DMS114 treated with DMSO at 0.1 percent for 48 hours (cell line): ENCODE measurements at regions not wholly inside any gene's neighbourhood (a gene's known extent, or its start where the extent isn't known, plus 50 kb on each side); places are given as distances from the start of the nearest gene placed in this dataset.
"Not testable (repeated sequence)": the region's sequence is repeated elsewhere in the genome, so short reads cannot be mapped to it uniquely, and the experiment has no call there.

Experiments
- DNase-seq: peaks from one replicate; lab custom pipeline; 2025; ENCODE audit not compliant: unreplicated experiment; lab: John Stamatoyannopoulos, UW

GRCh38 chr2:133970641-133971040 lies 283.2 kb upstream of the MGAT5 start:
- no peak for DNase-seq

- DNase-seq: no peak
Measured at GRCh38 chr2:133972297-133972696, 281.6 kb upstream of the MGAT5 start.

- DNase-seq: no peak
Measured at GRCh38 chr2:133972786-133973185, 281.1 kb upstream of the MGAT5 start.

- DNase-seq: no peak
Measured at GRCh38 chr2:133974353-133974752, 279.5 kb upstream of the MGAT5 start.

- DNase-seq: no peak
Measured at GRCh38 chr2:133975135-133975534, 278.7 kb upstream of the MGAT5 start.

DNA sequence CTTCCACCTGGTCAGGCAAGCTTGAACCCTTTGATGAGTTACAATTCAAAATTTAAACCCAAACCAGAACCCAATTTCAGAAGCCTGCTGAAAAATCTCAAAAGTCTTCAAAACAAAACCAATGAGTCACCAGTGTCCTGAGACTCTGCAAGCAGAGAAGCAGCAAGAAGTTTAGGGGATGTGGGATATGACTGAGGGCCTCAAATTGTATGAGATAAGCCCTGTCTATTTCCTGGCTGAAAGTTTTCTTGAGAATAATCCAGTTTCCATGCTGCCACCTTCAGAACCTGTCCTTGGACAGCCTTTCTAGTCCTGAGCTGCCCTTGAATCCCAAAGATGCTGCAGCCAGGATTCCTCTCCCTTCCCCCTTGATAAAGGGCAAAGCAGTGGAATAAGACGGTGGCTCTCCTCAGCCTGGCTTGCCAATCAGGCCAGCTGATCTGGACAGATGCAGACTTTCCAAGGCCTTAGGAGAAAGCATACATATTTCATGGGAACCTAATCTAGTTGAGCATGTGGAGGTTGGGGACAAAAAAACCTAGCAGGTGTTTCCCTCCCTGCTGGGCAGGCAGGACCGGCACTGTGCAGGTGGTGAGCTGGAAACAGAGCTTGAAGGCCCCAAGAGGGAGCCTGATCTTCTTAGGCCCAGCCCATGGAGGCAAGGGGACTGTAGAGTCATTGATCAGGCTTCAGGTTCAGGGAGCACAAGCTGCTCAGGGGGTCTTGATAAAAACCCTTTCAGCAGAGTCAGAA lies 278.0 kb upstream of the MGAT5 start:
- DNase-seq: no peak

GRCh38 chr2:133976659-133977058 lies 277.2 kb upstream of the MGAT5 start:
- DNase-seq: no peak

GRCh38 chr2:133977405-133977804 lies 276.5 kb upstream of the MGAT5 start:
- no peak for DNase-seq

DNA sequence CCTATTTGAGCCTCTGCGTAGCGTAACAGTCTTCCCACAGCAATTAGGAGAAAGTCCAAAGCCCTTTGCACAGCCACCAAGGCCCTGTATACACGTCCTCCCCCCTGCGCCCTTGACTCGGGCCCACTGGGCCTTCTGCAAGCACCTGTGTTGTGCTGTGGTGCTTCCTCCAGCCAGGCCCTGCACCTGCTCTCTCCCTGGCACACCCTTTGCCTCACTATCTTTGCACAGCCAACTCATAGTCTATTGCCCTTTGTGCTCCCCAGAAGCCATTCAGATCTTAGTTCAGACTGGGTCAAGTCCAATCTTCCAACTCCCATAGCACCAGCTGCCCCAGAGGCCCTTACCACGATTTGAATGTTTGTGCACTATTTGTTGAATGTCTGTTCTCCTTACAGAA lies 271.6 kb upstream of the MGAT5 start:
- DNase-seq: no peak

DNA sequence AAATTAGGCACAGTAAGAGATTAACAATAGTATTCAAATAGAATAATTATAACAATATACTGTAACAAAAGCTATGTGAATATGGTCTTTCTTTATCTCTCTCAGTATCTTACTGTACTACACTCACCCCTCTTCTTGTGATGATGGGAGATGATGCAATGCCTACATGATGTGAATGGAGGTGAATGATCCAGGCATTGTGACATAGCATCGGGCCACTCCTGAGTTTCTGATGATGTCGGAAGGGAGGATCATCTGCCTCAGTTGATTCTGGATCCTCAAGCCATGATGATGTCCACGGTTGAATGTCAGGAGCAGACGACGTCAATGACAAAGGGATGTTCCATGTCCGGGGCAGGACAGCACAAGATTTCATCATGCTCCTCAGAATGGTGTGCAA lies 268.3 kb upstream of the MGAT5 start:
- DNase-seq: no peak

DNA sequence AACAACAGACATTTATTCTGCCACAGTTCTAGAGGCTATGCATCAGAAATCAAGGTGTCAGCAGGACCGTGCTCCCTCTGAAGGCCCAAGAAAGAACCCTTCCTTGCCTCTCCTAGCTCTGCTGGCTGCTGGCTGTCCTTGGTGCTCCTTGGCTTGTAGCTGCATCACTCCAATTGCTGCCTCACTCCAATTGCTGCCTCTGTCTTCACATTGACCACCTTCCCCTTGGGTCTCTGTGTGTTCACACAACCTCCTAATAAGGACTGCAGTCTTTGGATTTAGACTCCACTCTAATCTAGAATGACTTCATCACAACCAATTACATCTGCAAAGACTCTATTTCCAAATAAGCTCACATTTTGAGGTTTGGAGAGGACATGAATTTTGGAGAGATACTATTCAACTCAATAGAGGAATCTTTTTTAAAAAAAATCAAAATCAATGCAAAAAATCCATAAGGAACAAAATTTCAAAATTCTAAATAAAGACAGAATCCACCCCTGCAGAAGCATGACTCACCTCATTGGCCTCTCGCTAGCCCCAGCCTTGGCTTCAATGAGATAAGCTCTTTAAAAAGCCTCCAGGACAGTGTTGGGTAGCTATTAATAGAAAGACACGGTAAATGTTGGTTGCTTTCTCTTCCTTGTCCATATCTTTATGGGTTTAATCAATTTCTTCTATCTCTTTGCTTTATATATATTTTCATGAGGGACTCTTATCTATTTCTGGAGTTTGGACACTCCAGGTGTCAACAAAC lies 267.6 kb upstream of the MGAT5 start:
- DNase-seq: no peak

GRCh38 chr2:133986881-133987795 lies 266.7 kb upstream of the MGAT5 start:
- no peak for DNase-seq

DNA sequence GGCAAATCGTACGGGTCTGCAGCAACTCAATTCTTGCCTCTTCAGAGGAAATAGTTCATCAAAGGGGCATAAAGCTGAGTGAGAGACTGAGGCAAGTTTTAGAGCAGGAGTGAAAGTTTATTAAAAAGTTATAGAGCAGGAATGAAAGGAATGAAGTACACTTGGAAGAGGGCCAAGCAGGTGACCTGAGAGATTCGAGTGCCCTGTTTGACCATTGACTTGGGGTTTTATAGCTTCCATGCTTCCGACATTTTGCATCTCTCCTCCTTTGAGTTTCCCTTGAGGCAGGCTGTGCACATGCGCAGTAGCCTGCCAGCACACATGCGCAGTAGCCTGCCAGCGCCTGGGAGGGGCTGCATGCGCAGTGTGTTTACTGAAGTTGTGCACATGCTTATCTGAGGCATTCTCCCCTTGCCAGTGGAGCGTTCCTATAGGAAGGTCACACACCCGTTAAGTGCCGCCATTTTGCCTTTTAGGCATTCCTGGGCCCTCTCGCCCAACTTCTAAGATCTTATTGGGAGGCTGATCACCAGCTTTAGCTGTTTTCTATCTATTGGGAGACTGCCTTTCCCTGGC lies 265.5 kb upstream of the MGAT5 start:
- DNase-seq: no peak

- DNase-seq: no peak
Measured at GRCh38 chr2:133991606-133992168, 262.2 kb upstream of the MGAT5 start.

- DNase-seq: no peak
Measured at GRCh38 chr2:133992454-133992853, 261.4 kb upstream of the MGAT5 start.

DNA sequence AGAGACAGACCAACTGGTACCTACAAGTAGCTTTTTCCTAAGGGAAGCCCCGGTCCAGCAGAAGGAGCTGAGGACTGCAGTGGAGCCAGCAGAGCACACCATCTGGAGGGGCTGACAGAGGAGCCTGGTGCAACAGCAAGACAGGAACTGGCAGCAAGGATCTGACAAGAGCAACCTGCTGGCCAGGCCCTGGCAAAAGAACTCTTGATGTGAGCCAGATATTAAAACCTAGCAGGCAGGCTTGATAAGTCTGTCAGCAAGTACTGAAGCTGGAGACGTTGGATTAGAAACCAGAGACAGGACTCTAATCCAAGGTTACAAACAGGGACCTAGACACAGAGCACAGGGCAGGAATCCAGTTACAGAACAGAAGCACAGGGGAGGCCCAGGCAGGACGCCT lies 260.7 kb upstream of the MGAT5 start:
- DNase-seq: no peak

DNA sequence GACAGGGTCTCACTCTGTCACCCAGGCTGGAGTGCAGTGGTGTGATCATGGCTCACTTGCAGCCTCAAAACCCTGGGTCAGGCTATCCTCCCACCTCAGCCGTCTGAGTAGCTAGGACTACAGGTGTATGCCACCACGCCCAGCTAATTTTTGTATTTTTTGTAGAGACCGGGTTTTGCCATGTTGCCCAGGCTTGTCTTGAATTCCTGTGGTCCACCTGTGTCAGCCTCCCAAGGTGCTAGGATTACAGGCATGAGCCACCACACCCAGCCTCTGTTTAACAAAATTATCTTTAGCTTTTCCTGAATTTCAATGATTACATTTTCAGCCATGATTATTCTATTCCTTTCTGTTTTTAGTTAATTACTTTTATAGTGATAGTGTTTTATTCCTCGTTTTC lies 255.1 kb upstream of the MGAT5 start:
- DNase-seq: not testable (repeated sequence)

DNA sequence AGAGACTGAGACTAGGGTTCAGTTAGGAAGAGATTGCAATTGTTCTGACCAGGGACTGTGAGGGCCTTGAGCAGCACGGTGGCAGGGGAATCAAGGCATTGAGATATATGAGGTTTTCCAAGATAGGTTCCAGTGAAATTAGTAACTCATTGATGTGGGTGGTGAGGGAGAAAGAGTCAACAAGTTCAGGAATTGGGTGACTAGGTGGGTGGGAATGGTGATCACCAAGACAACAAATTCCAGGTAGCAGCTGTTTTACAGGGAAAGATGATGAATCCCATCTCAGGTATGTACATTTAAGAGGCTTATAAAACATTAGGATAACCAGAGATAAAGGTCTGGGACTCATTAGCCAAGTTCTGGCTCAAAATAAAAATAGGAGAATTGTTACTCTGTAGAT lies 251.5 kb upstream of the MGAT5 start:
- no peak for DNase-seq

- DNase-seq: no peak
Measured at GRCh38 chr2:134002921-134003320, 251.0 kb upstream of the MGAT5 start.

- DNase-seq: no peak
Measured at GRCh38 chr2:134004467-134004866, 249.4 kb upstream of the MGAT5 start.

GRCh38 chr2:134008837-134009236 lies 245.0 kb upstream of the MGAT5 start:
- DNase-seq: no peak
